Neural progenitor cell (in vitro differentiated cells): ENCODE measurements at regions not wholly inside any gene's neighbourhood (a gene's known extent, or its start where the extent isn't known, plus 50 kb on each side); places are given as distances from the start of the nearest gene placed in this dataset.

Experiments used
- DNase-seq: peaks from one replicate; pipeline ENCODE4 v3.0.0-alpha.2; 2016; ENCODE audit warnings: low spot score
- H2AFZ ChIP-seq: fragments of 200-600 bp; sonication (generic); replicated peaks from 2 replicates; pipeline ENCODE4 v1.6.1; 2016; ENCODE audit warnings: antibody characterized with exemption
- H3F3A ChIP-seq: fragments of 200-600 bp; sonication (generic); 2 replicates; pipeline ENCODE4 v1.6.1; 2016; ENCODE audit warnings: antibody characterized with exemption, low read depth
- H3K27ac ChIP-seq: fragments of 200-600 bp; sonication (generic); 2 replicates; pipeline ENCODE4 v1.5.1; 2016; ENCODE audit warnings: mild to moderate bottlenecking
- H3K27me3 ChIP-seq: fragments of 200-600 bp; sonication (generic); 2 replicates; pipeline ENCODE4 v1.6.1; 2016; ENCODE audit warnings: mild to moderate bottlenecking, moderate library complexity
- H3K36me3 ChIP-seq: fragments of 200-600 bp; sonication (generic); 2 replicates; pipeline ENCODE4 v1.5.1; 2016
- H3K4me1 ChIP-seq: fragments of 200-600 bp; sonication (generic); 2 replicates; pipeline ENCODE4 v1.6.1; 2016; ENCODE audit warnings: mixed run types
- H3K4me2 ChIP-seq: fragments of 200-600 bp; sonication (generic); 2 replicates; pipeline ENCODE4 v1.6.1; 2016
- H3K4me3 ChIP-seq: fragments of 200-600 bp; sonication (generic); 2 replicates; pipeline ENCODE4 v1.5.1; 2016
- H3K79me2 ChIP-seq: fragments of 200-600 bp; sonication (generic); 2 replicates; pipeline ENCODE4 v1.6.1; 2016; ENCODE audit warnings: low read depth
- H3K9ac ChIP-seq: fragments of 200-600 bp; sonication (generic); 2 replicates; pipeline ENCODE4 v1.6.1; 2016
- H3K9me3 ChIP-seq: fragments of 200-600 bp; sonication (generic); 2 replicates; pipeline ENCODE4 v1.5.1; 2016; ENCODE audit warnings: low read depth
- H4K20me1 ChIP-seq: fragments of 200-600 bp; sonication (generic); 2 replicates; pipeline ENCODE4 v1.6.1; 2016; ENCODE audit warnings: low read depth
- H3K27ac Mint-ChIP-seq: 3 replicates; pipeline ENCODE4 v1.8.0; 2021; ENCODE audit warnings: mixed read lengths
- H3K27me3 Mint-ChIP-seq: 2 replicates; pipeline ENCODE4 v1.8.0; 2022; ENCODE audit warnings: low read depth, mild to moderate bottlenecking, inconsistent platforms, moderate library complexity, mixed read lengths; ENCODE audit not compliant: insufficient read depth
- H3K36me3 Mint-ChIP-seq: 3 replicates; pipeline ENCODE4 v1.8.0; 2021; ENCODE audit warnings: mixed read lengths
- H3K4me1 Mint-ChIP-seq: 3 replicates; pipeline ENCODE4 v1.8.0; 2021; ENCODE audit warnings: mixed read lengths
- H3K4me3 Mint-ChIP-seq: 3 replicates; pipeline ENCODE4 v1.8.0; 2021; ENCODE audit warnings: mild to moderate bottlenecking, moderate library complexity, mixed read lengths
- H3K9me3 Mint-ChIP-seq: 3 replicates; pipeline ENCODE4 v1.8.0; 2020; ENCODE audit warnings: mixed read lengths
- EZH2 ChIP-seq: fragments of 200-600 bp; sonication (generic); IDR thresholded peaks from 2 replicates; pipeline ENCODE4 v1.6.1; 2017; ENCODE audit warnings: antibody characterized with exemption, mild to moderate bottlenecking, moderate library complexity
- EZH2phosphoT487 ChIP-seq: fragments of 200-600 bp; sonication (generic); IDR thresholded peaks from 2 replicates; pipeline ENCODE4 v1.6.1; 2017; ENCODE audit warnings: antibody characterized with exemption
- TF ChIP-seq, protein P1 (sequence below): fragments of 200-600 bp; sonication (generic); IDR thresholded peaks from 2 replicates; pipeline ENCODE4 v1.5.1; 2017; ENCODE audit warnings: antibody characterized with exemption, mild to moderate bottlenecking

DNA sequence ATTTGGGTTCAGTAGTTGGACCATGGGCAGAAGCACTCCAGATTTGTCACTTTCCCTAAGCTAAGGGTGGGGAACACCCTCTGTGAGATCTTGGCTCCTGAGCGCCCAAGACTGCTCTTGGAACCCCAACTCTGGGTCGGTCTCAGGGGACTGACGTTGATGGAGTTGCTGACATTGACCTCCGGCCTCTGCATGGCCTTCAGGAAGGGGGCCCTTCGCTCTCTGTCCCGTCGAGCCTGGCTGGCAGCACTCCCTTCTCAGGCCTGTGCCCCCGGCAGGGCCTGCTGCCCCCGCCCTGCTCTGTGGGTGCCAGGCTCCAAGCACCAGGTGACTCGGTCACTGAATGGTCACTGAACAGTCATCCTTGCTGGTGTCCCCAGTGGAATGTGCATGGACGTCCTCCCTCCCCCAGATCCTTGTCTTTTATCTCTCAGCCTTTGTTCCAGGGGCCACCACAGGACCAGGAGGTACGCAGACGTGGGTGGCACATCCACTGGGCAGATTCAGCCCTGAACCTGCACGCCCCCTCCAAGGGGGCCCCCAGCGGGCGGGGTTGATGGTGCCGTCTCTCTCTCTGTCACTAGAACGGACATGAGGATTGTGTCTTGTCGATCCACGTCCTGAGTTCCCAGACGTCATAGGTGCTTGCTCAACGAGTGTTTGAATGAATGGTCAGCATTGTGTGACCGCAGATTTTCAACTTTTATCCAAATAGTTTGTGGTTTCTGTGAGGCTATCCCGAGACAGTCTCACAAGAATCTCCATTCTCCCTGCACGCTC, 314.5 kb downstream of the SEC14L1 start:
- Histone ChIP-seq H3K36me3 (no peaks in the 10 kb centered on the region), H3K9ac (no peak overlapping the region), H3K4me3 (no peak overlapping the region), H3K27ac (no peak overlapping the region), H2AFZ (no peak overlapping the region), H3K27me3 (no peaks in the 10 kb centered on the region), H3F3A (peaks cover 24% of the 10 kb centered on the region), H3K79me2 (peaks cover 96% of the 10 kb centered on the region), H3K9me3 (no peaks in the 10 kb centered on the region), H3K4me1 (peaks cover 45% of the 10 kb centered on the region), H4K20me1 (peaks cover 88% of the 10 kb centered on the region), H3K4me2 (no peak overlapping the region)
- H3K9me3 Mint-ChIP-seq = no peaks in the 10 kb centered on the region
- H3K4me3 Mint-ChIP-seq = peak overlapping the region; percentile 3
- DNase-seq = no peak
- peaks cover 5% of the 10 kb centered on the region for H3K27me3 Mint-ChIP-seq
- TF ChIP-seq EZH2phosphoT487 = no peak
- TF ChIP-seq EZH2 = no peak
- TF ChIP-seq, protein P1, sequence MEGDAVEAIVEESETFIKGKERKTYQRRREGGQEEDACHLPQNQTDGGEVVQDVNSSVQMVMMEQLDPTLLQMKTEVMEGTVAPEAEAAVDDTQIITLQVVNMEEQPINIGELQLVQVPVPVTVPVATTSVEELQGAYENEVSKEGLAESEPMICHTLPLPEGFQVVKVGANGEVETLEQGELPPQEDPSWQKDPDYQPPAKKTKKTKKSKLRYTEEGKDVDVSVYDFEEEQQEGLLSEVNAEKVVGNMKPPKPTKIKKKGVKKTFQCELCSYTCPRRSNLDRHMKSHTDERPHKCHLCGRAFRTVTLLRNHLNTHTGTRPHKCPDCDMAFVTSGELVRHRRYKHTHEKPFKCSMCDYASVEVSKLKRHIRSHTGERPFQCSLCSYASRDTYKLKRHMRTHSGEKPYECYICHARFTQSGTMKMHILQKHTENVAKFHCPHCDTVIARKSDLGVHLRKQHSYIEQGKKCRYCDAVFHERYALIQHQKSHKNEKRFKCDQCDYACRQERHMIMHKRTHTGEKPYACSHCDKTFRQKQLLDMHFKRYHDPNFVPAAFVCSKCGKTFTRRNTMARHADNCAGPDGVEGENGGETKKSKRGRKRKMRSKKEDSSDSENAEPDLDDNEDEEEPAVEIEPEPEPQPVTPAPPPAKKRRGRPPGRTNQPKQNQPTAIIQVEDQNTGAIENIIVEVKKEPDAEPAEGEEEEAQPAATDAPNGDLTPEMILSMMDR = no peak
- peaks cover 8% of the 10 kb centered on the region for H3K36me3 Mint-ChIP-seq
- H3K4me1 Mint-ChIP-seq = peaks cover 61% of the 10 kb centered on the region
- H3K27ac Mint-ChIP-seq = peak overlapping the region; percentile 95

DNA sequence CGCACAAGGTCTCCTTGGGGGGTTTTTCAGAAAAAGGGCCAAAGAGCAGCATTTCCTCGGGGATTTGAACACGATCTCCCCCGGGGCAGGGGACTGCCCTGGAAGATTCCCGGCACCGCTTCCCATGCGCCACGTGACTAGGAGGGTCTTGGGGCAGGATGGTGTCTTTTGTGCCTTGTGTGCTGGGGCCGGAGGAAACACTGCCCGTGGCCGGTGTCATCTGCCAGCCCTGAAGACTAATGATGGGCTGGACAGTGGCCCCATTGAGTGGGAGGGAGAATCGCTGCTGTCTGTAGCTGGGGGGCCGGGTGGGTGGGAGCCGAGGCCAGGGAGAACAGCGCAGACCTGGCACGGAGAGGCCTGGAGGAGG, 315.1 kb downstream of the SEC14L1 start:
- no peak for DNase-seq
- Histone ChIP-seq H3K9ac (no peak overlapping the region), H3K27me3 (no peaks in the 10 kb centered on the region), H3K4me2 (no peak overlapping the region), H4K20me1 (peaks cover 88% of the 10 kb centered on the region), H3K9me3 (no peaks in the 10 kb centered on the region), H2AFZ (no peak overlapping the region), H3K27ac (no peak overlapping the region), H3K4me3 (no peak overlapping the region), H3K36me3 (no peaks in the 10 kb centered on the region), H3K4me1 (peaks cover 45% of the 10 kb centered on the region), H3F3A (peaks cover 18% of the 10 kb centered on the region), H3K79me2 (peaks cover 96% of the 10 kb centered on the region)
- Mint-ChIP-seq H3K36me3 (peaks cover 8% of the 10 kb centered on the region), H3K27me3 (peaks cover 5% of the 10 kb centered on the region), H3K27ac (peak overlapping the region; percentile 62), H3K4me3 (no peak overlapping the region), H3K4me1 (peaks cover 61% of the 10 kb centered on the region), H3K9me3 (no peaks in the 10 kb centered on the region)
- TF ChIP-seq EZH2phosphoT487 (no peak), EZH2 (no peak)
- TF ChIP-seq, protein P1 = no peak

DNA sequence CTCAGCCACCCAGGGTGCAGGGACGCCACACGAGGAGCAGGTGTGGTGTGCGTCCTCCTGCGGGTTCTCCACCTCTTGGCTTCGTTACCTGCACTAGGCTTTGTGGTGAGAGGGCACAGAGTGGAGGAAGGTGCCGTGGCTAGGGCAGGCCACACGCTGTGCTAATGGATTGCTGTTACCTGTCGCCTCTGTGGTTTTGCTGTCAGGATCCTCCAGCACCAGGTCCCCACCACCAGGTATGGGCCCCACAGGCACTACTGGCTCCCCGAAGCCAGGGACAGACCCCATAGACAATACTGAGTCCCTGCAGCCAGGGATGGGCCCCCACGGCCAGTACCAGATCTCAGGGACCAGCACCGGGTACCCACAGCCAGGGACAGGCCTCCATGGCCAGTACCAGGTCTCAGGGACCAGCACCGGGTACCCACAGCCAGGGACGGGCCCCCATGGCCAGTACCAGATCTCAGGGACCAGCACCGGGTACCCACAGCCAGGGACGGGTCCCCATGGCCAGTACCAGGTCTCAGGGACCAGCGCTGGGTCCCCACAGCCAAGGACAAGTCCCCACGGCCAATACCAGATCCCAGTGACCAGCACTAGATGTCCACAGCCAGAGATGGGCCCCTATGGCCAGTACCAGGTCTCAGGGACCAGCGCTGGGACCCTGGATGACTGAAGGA, 315.6 kb downstream of the SEC14L1 start:
- Histone ChIP-seq H3K27me3 (no peaks in the 10 kb centered on the region), H3K9ac (no peak overlapping the region), H3K4me2 (no peak overlapping the region), H4K20me1 (peaks cover 92% of the 10 kb centered on the region), H3K4me3 (no peak overlapping the region), H3K9me3 (no peaks in the 10 kb centered on the region), H3K79me2 (peaks cover 100% of the 10 kb centered on the region), H3K4me1 (peaks cover 49% of the 10 kb centered on the region), H3K27ac (no peak overlapping the region), H3F3A (peaks cover 19% of the 10 kb centered on the region), H2AFZ (no peak overlapping the region), H3K36me3 (no peaks in the 10 kb centered on the region)
- TF ChIP-seq, protein P1 = no peak
- TF ChIP-seq EZH2 (no peak), EZH2phosphoT487 (no peak)
- H3K4me3 Mint-ChIP-seq = no peak overlapping the region
- no peak overlapping the region for H3K27ac Mint-ChIP-seq
- H3K4me1 Mint-ChIP-seq = peaks cover 62% of the 10 kb centered on the region
- peaks cover 7% of the 10 kb centered on the region for H3K27me3 Mint-ChIP-seq
- peaks cover 8% of the 10 kb centered on the region for H3K36me3 Mint-ChIP-seq
- no peaks in the 10 kb centered on the region for H3K9me3 Mint-ChIP-seq
- no peak for DNase-seq
